Muscle layer of duodenum (tissue), 2 donors: ENCODE measurements at regions not wholly inside any gene's neighbourhood (a gene's known extent, or its start where the extent isn't known, plus 50 kb on each side); places are given as distances from the start of the nearest gene placed in this dataset.

Experiments
- H3K27ac ChIP-seq: one replicate; pipeline ENCODE4 v1.7.0; 2013; ENCODE audit warnings: mild to moderate bottlenecking, low read length
- H3K27me3 ChIP-seq: one replicate; pipeline ENCODE4 v1.7.0; 2013; ENCODE audit warnings: low read depth, mild to moderate bottlenecking, control low read depth, low read length
- H3K36me3 ChIP-seq, 2 donors: one replicate each; pipeline ENCODE4 v1.7.0; 2013; ENCODE audit warnings: low read length in 2 of 2, control low read depth in 1 of 2, mild to moderate bottlenecking in 1 of 2; ENCODE audit not compliant: insufficient read depth in 2 of 2, control insufficient read depth in 1 of 2
- H3K4me1 ChIP-seq, 2 donors: one replicate each; pipeline ENCODE4 v1.7.0; 2013; ENCODE audit warnings: low read length in 2 of 2, mild to moderate bottlenecking in 2 of 2, control low read depth in 1 of 2, moderate library complexity in 1 of 2; ENCODE audit not compliant: insufficient read depth in 2 of 2, control insufficient read depth in 1 of 2
- H3K4me3 ChIP-seq, 2 donors: one replicate each; pipeline ENCODE4 v1.7.0; 2013; ENCODE audit warnings: low read length in 2 of 2, low read depth in 1 of 2, mild to moderate bottlenecking in 1 of 2
- H3K9me3 ChIP-seq, 2 donors: one replicate each; pipeline ENCODE4 v1.7.0; 2013; ENCODE audit warnings: low read length in 2 of 2, control low read depth in 1 of 2, mild to moderate bottlenecking in 1 of 2; ENCODE audit not compliant: control insufficient read depth in 1 of 2
- donor health status: healthy.

DNA sequence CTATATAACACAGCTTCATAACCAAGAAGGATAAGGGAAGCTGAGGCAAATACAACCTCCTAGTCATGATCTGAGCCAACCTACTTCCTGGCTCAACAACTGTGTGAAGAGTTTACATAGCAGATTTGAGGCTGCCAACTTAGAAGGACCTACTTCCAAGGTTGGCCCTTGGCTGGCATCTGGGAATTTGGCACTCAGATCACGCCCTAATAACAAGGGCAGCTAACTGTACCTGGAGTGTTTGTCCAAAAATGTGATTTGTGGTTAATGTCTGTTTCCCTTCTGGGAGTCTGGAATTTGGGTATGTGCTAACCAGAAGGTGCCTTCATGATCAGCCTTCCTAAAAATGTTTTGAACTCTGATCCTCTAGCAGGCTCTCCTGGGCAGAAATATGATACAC, 287.2 kb downstream of the CAAP1 start:
- Histone ChIP-seq H3K4me1 (no peaks in the 10 kb centered on the region), H3K4me3 (no peak overlapping the region), H3K27ac (no peak overlapping the region), H3K27me3 (no peaks in the 10 kb centered on the region), H3K36me3 (no peaks in the 10 kb centered on the region), H3K9me3 (no peaks in the 10 kb centered on the region)

DNA sequence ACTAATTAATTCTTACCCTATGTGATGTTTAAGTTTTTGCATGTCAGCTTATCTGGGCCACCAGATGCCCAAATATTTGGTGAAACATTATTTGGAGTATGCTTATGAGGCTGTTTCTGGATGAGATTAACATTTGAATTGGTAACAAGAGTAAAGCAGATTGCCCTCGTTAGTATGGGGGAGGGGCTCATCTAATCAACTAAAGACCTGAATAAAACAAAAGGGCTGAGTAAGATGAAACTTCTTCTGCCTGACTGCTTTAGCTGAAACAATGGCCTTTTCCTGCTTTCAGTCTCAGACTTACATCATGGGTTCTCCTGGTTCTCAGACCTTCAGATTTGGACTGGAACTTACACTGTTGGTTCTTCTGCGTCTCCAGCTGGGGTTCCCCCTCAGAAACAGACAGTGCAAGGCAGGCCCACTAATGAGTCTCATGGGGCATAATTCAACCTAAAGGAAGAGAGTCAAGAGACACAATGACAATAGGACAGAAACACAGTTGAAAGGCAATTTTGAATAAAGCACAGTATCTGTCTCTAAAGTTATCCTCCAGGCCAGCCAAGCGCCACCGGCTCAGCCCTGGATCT, 288.4 kb downstream of the CAAP1 start:
- H3K36me3 ChIP-seq, result no peaks in the 10 kb centered on the region
- H3K27me3 ChIP-seq, result no peaks in the 10 kb centered on the region
- H3K4me1 ChIP-seq, result no peaks in the 10 kb centered on the region
- no peak overlapping the region for H3K4me3 ChIP-seq
- no peak overlapping the region for H3K27ac ChIP-seq
- H3K9me3 ChIP-seq, result no peaks in the 10 kb centered on the region

DNA sequence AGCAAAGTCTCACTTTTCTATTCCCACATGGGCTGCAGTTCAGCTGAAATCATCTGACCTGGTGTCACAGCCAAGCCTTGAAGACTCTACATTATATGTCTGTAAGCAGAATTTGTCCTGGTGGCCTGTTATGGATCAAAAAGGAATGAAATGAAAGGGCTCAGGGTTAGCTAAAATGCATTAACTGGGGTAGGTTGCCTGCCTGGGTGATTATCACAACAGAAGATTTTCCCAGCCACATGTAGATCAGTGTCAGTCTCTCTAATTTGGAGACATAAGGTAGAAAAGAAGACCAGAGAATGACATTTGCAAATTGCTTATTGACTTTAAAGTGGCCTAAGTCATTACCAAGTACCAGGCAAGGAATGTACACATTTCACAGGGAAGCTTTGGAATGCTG, 289.0 kb downstream of the CAAP1 start:
- Histone ChIP-seq H3K27me3 (no peaks in the 10 kb centered on the region), H3K4me3 (no peak overlapping the region), H3K4me1 (no peaks in the 10 kb centered on the region), H3K27ac (no peak overlapping the region), H3K36me3 (no peaks in the 10 kb centered on the region), H3K9me3 (no peaks in the 10 kb centered on the region)

DNA sequence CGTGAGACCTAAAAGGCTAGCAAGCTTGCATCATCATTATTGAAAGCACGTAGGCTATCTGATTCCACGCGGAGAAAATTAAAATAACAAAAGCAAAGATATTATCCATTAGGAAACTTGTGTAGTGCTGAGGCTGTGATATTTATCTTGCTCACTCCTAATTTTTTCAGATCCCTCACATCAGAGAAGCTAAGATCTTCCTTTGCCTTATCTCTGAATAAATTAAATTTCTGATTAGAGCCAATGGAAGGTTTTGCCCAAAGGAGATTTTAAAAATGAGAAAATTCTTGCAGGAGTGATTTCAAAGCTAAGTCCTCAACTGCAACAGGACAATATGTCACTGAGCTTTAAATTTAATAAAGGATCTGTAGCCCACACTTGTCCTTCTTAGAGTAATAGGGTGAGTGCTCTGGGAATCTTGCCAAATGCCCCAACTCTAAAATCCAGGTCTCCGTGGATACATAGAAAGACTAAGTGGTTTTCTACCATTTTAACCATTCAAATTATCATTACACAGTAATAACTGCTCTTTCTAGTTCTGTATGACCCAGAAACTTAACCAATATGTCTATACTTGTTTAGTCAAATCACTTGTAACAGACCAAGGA, 295.0 kb downstream of the CAAP1 start:
- Histone ChIP-seq H3K27ac (no peak overlapping the region), H3K27me3 (no peaks in the 10 kb centered on the region), H3K9me3 (no peaks in the 10 kb centered on the region), H3K4me3 (no peak overlapping the region), H3K4me1 (no peaks in the 10 kb centered on the region), H3K36me3 (no peaks in the 10 kb centered on the region)

DNA sequence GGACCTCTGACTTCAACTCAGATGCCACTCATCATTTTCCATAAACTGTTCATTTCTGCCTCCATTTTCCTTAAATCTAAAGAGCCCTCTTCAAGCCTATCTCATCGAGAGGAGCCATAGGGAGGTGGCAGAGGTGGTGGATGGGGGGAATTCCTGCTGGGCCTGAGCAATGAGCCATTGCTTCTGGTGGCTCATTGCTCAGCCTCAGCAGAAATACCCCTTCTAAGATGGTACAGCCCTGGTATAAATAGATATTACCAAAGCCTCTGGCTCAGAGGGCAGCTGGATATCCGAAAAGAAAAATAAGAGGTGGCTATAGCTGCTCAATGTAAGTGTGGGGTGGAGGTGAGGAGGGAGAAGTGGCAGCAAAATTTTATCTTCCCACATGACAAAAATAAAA, 313.5 kb downstream of the CAAP1 start:
- Histone ChIP-seq H3K9me3 (no peaks in the 10 kb centered on the region), H3K27ac (no peak overlapping the region), H3K4me3 (no peak overlapping the region), H3K27me3 (no peaks in the 10 kb centered on the region), H3K36me3 (no peaks in the 10 kb centered on the region), H3K4me1 (no peaks in the 10 kb centered on the region)

DNA sequence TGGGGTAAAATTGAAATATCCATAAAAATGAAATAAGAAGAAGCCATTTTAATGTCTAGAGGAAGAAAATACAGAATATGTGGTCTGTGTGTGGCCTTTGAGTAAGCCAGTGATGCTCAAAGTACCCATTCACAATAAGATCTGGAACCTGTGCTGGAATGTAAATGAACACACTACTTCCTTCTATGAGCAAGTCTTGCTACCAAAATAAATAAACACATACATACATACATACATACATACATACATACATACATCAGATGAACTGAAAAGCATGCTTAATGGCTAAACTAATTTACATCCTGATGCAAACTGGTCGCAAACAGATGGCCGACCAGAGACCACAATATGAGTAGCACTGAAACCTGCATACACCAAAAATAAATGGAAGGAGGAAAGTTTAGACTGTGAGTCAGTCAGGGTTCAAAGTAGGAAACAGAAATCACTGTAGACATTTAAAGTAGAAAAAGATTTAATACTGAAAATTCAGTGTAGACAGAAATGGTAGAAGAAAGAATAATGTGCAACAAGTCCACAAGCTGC, 317.6 kb downstream of the CAAP1 start:
- Histone ChIP-seq H3K4me3 (no peak overlapping the region), H3K36me3 (no peaks in the 10 kb centered on the region), H3K4me1 (no peaks in the 10 kb centered on the region), H3K9me3 (no peaks in the 10 kb centered on the region), H3K27ac (no peak overlapping the region), H3K27me3 (no peaks in the 10 kb centered on the region)

DNA sequence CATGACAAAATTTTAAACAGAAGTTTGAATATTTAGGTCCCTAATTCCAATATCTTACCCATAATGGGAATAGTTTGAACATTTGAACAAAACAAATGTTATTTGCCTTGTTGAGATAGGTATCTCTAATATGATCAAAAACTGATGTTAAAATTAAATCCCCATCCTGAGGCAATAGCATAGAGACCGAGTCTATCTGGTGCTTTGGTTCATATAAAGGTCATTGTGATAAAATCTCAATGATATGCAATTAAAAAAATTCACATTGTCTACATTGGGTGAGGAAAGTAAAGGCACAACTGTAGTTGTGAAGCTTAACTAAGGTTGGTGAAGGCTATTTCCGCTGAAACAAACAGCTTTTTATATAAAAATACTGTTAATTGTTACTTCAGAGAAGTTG, 318.3 kb downstream of the CAAP1 start:
- no peaks in the 10 kb centered on the region for H3K36me3 ChIP-seq
- no peaks in the 10 kb centered on the region for H3K4me1 ChIP-seq
- no peak overlapping the region for H3K27ac ChIP-seq
- no peaks in the 10 kb centered on the region for H3K27me3 ChIP-seq
- no peak overlapping the region for H3K4me3 ChIP-seq
- no peaks in the 10 kb centered on the region for H3K9me3 ChIP-seq

DNA sequence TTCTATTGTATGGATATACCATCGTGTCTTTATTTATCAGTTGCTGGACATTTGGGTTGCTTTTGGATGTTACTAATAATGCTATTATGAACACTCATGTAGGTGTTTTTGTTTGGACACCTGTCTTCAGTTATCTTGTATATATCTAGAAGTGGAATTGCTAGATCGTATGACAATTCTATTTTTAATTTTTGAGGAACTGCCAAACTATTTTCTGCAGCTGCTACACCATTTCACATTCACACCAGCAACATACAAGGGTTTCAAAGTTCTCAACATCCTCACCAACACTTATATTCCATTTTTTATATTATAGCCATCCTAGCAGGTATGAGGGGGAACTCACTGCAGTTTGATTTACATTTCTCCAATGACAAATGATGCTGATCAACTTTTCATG, 324.6 kb downstream of the CAAP1 start:
- Histone ChIP-seq H3K27me3 (no peaks in the 10 kb centered on the region), H3K4me1 (no peaks in the 10 kb centered on the region), H3K27ac (no peak overlapping the region), H3K4me3 (no peak overlapping the region), H3K36me3 (no peaks in the 10 kb centered on the region), H3K9me3 (no peaks in the 10 kb centered on the region)

DNA sequence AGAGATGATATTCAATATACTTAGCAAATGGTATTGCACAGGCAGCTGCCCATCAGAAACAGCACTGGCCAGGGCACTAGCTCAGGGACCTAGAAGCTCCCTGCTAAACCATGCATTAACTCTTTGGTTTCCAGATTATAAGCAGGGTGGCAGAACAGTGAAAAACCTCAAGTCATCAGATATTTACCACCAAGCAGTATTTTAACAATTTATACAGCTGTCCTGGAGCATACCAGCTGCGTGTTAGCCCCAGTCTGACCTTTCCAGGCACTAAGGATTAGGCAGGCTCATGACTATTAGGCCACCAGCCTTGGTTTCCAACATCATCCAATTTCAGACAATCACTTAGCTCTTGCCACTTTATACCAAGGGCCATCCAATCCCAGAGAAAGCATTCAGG, 326.5 kb downstream of the CAAP1 start:
- Histone ChIP-seq H3K27me3 (no peaks in the 10 kb centered on the region), H3K9me3 (no peaks in the 10 kb centered on the region), H3K27ac (no peak overlapping the region), H3K36me3 (no peaks in the 10 kb centered on the region), H3K4me3 (no peak overlapping the region), H3K4me1 (no peaks in the 10 kb centered on the region)

DNA sequence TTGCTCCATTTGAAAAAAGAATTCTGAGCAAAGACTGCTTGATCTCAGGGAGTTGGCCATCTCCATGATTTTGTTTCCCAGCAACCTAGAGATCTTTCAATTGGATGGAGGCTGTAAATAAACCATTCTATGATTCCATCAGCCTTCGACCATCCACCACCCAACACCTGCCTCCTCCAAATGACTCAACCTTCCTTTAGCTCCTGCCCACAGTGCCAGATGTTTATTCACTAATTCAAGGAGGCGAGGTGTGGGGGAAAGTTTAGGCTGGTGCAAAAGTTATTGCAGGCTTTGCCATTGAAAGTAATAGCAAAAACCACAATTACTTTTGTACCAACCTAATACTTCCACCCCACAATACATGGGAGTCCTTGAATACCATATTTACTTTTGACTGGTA, 327.5 kb downstream of the CAAP1 start:
- Histone ChIP-seq H3K36me3 (no peaks in the 10 kb centered on the region), H3K9me3 (no peaks in the 10 kb centered on the region), H3K4me3 (no peak overlapping the region), H3K27me3 (no peaks in the 10 kb centered on the region), H3K4me1 (no peaks in the 10 kb centered on the region), H3K27ac (no peak overlapping the region)

DNA sequence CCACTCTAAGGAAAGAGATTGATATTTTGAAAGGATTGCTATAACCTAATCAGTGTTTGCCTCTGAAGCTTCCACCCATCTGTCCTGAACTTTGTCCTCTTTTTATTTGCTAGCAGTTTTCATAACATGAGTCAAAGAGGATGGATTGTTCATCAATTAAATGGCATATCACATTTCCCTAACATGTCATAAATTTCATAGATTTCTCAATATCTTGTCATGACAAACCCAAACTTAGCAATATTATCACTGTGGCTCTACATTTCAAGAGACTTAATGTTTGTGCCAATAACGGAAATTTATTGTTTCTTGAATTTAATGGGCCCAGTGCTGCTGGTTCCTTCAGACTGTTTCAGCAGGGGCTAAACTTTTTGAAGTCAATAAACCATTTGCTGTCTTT, 330.3 kb downstream of the CAAP1 start:
- H3K4me3 ChIP-seq, result no peak overlapping the region
- no peaks in the 10 kb centered on the region for H3K4me1 ChIP-seq
- no peaks in the 10 kb centered on the region for H3K9me3 ChIP-seq
- H3K36me3 ChIP-seq, result no peaks in the 10 kb centered on the region
- no peak overlapping the region for H3K27ac ChIP-seq
- H3K27me3 ChIP-seq, result no peaks in the 10 kb centered on the region

DNA sequence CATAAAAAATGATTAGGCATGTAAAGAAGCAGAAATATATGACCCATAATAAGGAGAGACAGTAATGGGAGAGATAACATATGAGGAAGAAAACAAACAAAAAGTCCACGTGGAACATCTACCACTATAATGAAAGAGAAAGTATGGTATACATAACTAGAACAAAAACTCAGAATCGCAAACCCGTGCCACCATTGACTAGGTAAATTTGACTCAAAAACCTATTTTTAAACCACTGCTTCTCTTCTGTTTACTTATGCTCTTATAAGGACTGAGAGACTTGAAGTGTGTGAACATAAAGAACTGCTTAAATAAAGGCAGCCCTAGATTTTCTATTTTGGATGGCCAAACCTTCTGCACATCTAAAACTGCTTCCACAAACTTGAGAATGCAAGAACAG, 330.7 kb downstream of the CAAP1 start:
- Histone ChIP-seq H3K27me3 (no peaks in the 10 kb centered on the region), H3K4me3 (no peak overlapping the region), H3K4me1 (no peaks in the 10 kb centered on the region), H3K27ac (no peak overlapping the region), H3K36me3 (no peaks in the 10 kb centered on the region), H3K9me3 (no peaks in the 10 kb centered on the region)
